DOHH2 (cell line): ENCODE measurements at regions not wholly inside any gene's neighbourhood (a gene's known extent, or its start where the extent isn't known, plus 50 kb on each side); places are given as distances from the start of the nearest gene placed in this dataset.

Experiments
- H3F3A ChIP-seq: fragments of 200-600 bp; sonication (generic), shearing (Covaris generic); 2 replicates; pipeline ENCODE4 v1.6.0; 2016; ENCODE audit warnings: antibody characterized with exemption, mild to moderate bottlenecking; ENCODE audit not compliant: control insufficient read depth, insufficient read depth
- H3K27ac ChIP-seq: fragments of 200-600 bp; sonication (generic); 2 replicates; pipeline ENCODE4 v1.5.1; 2014; ENCODE audit warnings: low read depth, mild to moderate bottlenecking, low read length, moderate library complexity
- H3K27me3 ChIP-seq: fragments of 200-600 bp; sonication (generic); 2 replicates; pipeline ENCODE4 v1.6.1; 2014; ENCODE audit warnings: mild to moderate bottlenecking, low read length, mixed read lengths; ENCODE audit not compliant: control insufficient read depth
- H3K36me3 ChIP-seq: fragments of 200-600 bp; sonication (generic); 2 replicates; pipeline ENCODE4 v1.6.1; 2014; ENCODE audit warnings: mild to moderate bottlenecking, low read length, moderate library complexity, mixed read lengths; ENCODE audit not compliant: control insufficient read depth
- H3K4me1 ChIP-seq: fragments of 200-600 bp; sonication (generic); 2 replicates; pipeline ENCODE4 v1.6.1; 2014; ENCODE audit warnings: mild to moderate bottlenecking, low read length, mixed read lengths; ENCODE audit not compliant: control insufficient read depth
- H3K4me2 ChIP-seq: fragments of 200-600 bp; sonication (generic); 2 replicates; pipeline ENCODE4 v1.6.0; 2014; ENCODE audit warnings: mild to moderate bottlenecking, low read length, moderate library complexity
- H3K4me3 ChIP-seq: fragments of 200-600 bp; sonication (generic); 2 replicates; pipeline ENCODE4 v1.5.1; 2014; ENCODE audit warnings: mild to moderate bottlenecking, low read length, mixed read lengths
- H3K79me2 ChIP-seq: fragments of 200-600 bp; sonication (generic); 2 replicates; pipeline ENCODE4 v1.6.1; 2014; ENCODE audit warnings: mild to moderate bottlenecking, low read length, mixed read lengths; ENCODE audit not compliant: control insufficient read depth
- H3K9me2 ChIP-seq: fragments of 200-600 bp; sonication (generic); replicated peaks from 2 replicates; pipeline ENCODE4 v1.6.1; 2014; ENCODE audit warnings: mild to moderate bottlenecking, low read length, mixed read lengths; ENCODE audit not compliant: control insufficient read depth
- H3K9me3 ChIP-seq: fragments of 200-600 bp; sonication (generic); 2 replicates; pipeline ENCODE4 v1.6.1; 2014; ENCODE audit warnings: antibody characterized with exemption, low read length, mixed read lengths; ENCODE audit not compliant: control insufficient read depth, insufficient read depth
- H4K20me1 ChIP-seq: fragments of 200-600 bp; sonication (generic); 2 replicates; pipeline ENCODE4 v1.6.0; 2014; ENCODE audit warnings: low read depth, mild to moderate bottlenecking, antibody characterized with exemption, low read length, moderate library complexity; ENCODE audit not compliant: control insufficient read depth, insufficient read depth
- CTCF ChIP-seq: fragments of 200-600 bp; sonication (generic); IDR thresholded peaks from one replicate; pipeline ENCODE4 v1.5.1; 2014; ENCODE audit warnings: antibody characterized with exemption, mild to moderate bottlenecking, low read depth, low read length; ENCODE audit not compliant: poor library complexity, severe bottlenecking
- EZH2phosphoT487 ChIP-seq: fragments of 200-600 bp; sonication (generic); IDR thresholded peaks from 2 replicates; pipeline ENCODE4 v1.6.1; 2017; ENCODE audit warnings: borderline replicate concordance, mild to moderate bottlenecking, antibody characterized with exemption, low read length, moderate library complexity, mixed read lengths

- no peaks in the 10 kb centered on the region for H3K36me3 ChIP-seq
These were observed 304.8 kb downstream of the PCNX1 start for GRCh38 chr14:71212093-71212492.

GRCh38 chr14:71212683-71213107 is 305.4 kb downstream of the PCNX1 start:
- Histone ChIP-seq H3K4me2 (no peak overlapping the region), H3F3A (no peaks in the 10 kb centered on the region), H3K36me3 (no peaks in the 10 kb centered on the region)

More at GRCh38 chr14:71212093-71212492, 304.8 kb downstream of the PCNX1 start:
- H3K9me2 ChIP-seq, result no peaks in the 10 kb centered on the region
- H3K27ac ChIP-seq, result no peak overlapping the region
- H4K20me1 ChIP-seq, result no peaks in the 10 kb centered on the region
- no peak for TF ChIP-seq EZH2phosphoT487
- no peak for TF ChIP-seq CTCF
- H3K4me1 ChIP-seq, result no peaks in the 10 kb centered on the region
- no peaks in the 10 kb centered on the region for H3K79me2 ChIP-seq
- H3K9me3 ChIP-seq, result no peaks in the 10 kb centered on the region
- no peaks in the 10 kb centered on the region for H3K27me3 ChIP-seq
- H3K4me2 ChIP-seq, result no peak overlapping the region
- no peaks in the 10 kb centered on the region for H3F3A ChIP-seq
- H3K4me3 ChIP-seq, result no peak overlapping the region

GRCh38 chr14:71214241-71214640 is 307.0 kb downstream of the PCNX1 start:
- H3K9me2 ChIP-seq, result no peaks in the 10 kb centered on the region
- no peak for TF ChIP-seq CTCF
- TF ChIP-seq EZH2phosphoT487, result no peak
- no peaks in the 10 kb centered on the region for H3K9me3 ChIP-seq
- H3K36me3 ChIP-seq, result no peaks in the 10 kb centered on the region
- no peaks in the 10 kb centered on the region for H3K79me2 ChIP-seq
- no peaks in the 10 kb centered on the region for H4K20me1 ChIP-seq
- no peak overlapping the region for H3K27ac ChIP-seq
- no peaks in the 10 kb centered on the region for H3F3A ChIP-seq
- no peak overlapping the region for H3K4me2 ChIP-seq
- no peaks in the 10 kb centered on the region for H3K4me1 ChIP-seq
- H3K4me3 ChIP-seq, result no peak overlapping the region
- H3K27me3 ChIP-seq, result no peaks in the 10 kb centered on the region

More at GRCh38 chr14:71212683-71213107, 305.4 kb downstream of the PCNX1 start:
- H3K4me1 ChIP-seq, result no peaks in the 10 kb centered on the region
- H3K4me3 ChIP-seq, result no peak overlapping the region
- H3K9me2 ChIP-seq, result no peaks in the 10 kb centered on the region
- H3K9me3 ChIP-seq, result no peaks in the 10 kb centered on the region
- H3K27me3 ChIP-seq, result no peaks in the 10 kb centered on the region
- H3K27ac ChIP-seq, result no peak overlapping the region
- no peaks in the 10 kb centered on the region for H3K79me2 ChIP-seq
- no peak for TF ChIP-seq CTCF
- TF ChIP-seq EZH2phosphoT487, result no peak
- no peaks in the 10 kb centered on the region for H4K20me1 ChIP-seq

- H3K9me3 ChIP-seq, result no peaks in the 10 kb centered on the region
- no peaks in the 10 kb centered on the region for H3K27me3 ChIP-seq
- H4K20me1 ChIP-seq, result no peaks in the 10 kb centered on the region
- H3K4me1 ChIP-seq, result no peaks in the 10 kb centered on the region
- H3K4me2 ChIP-seq, result no peak overlapping the region
- H3K36me3 ChIP-seq, result no peaks in the 10 kb centered on the region
- H3K9me2 ChIP-seq, result no peaks in the 10 kb centered on the region
- no peaks in the 10 kb centered on the region for H3K79me2 ChIP-seq
- no peak overlapping the region for H3K4me3 ChIP-seq
- no peak overlapping the region for H3K27ac ChIP-seq
- TF ChIP-seq CTCF (no peak), EZH2phosphoT487 (no peak)
- H3F3A ChIP-seq, result no peaks in the 10 kb centered on the region
These were observed 313.2 kb downstream of the PCNX1 start for GRCh38 chr14:71220462-71220861.
